H9 (cell line): ENCODE measurements at regions not wholly inside any gene's neighbourhood (a gene's known extent, or its start where the extent isn't known, plus 50 kb on each side); places are given as distances from the start of the nearest gene placed in this dataset.

Experiments used
- DNase-seq: peaks from one replicate; pipeline ENCODE4 v3.0.0-alpha.2; 2017
- H2AFZ ChIP-seq: one replicate; pipeline ENCODE4 v1.6.1; 2013; ENCODE audit warnings: mild to moderate bottlenecking, low read length, control low read depth, moderate library complexity
- H2AK5ac ChIP-seq: 2 replicates; pipeline ENCODE4 v1.6.1; 2013; ENCODE audit warnings: low read length, control low read depth, mixed read lengths; ENCODE audit not compliant: insufficient read length
- H2BK120ac ChIP-seq: one replicate; pipeline ENCODE4 v1.6.1; 2013; ENCODE audit warnings: low read depth, mild to moderate bottlenecking, low read length, control low read depth, inconsistent platforms; ENCODE audit not compliant: poor library complexity, severe bottlenecking
- H2BK12ac ChIP-seq: 2 replicates; pipeline ENCODE4 v1.6.1; 2013; ENCODE audit warnings: low read length, control low read depth, mixed read lengths, low read depth; ENCODE audit not compliant: insufficient read length
- H2BK15ac ChIP-seq: 2 replicates; pipeline ENCODE4 v1.6.1; 2013; ENCODE audit warnings: low read depth, low read length, control low read depth
- H2BK20ac ChIP-seq: one replicate; pipeline ENCODE4 v1.6.1; 2013; ENCODE audit warnings: low read depth, mild to moderate bottlenecking, low read length, control low read depth, inconsistent platforms; ENCODE audit not compliant: poor library complexity, severe bottlenecking
- H2BK5ac ChIP-seq: 2 replicates; pipeline ENCODE4 v1.6.1; 2013; ENCODE audit warnings: low read length, control low read depth, mixed read lengths; ENCODE audit not compliant: insufficient read length
- H3K14ac ChIP-seq: 2 replicates; pipeline ENCODE4 v1.6.1; 2013; ENCODE audit warnings: low read length, control low read depth; ENCODE audit not compliant: insufficient read depth
- H3K18ac ChIP-seq: 2 replicates; pipeline ENCODE4 v1.6.1; 2013; ENCODE audit warnings: low read depth, mild to moderate bottlenecking, mixed read lengths, low read length, control low read depth; ENCODE audit not compliant: insufficient read length
- H3K23ac ChIP-seq: 2 replicates; pipeline ENCODE4 v1.6.1; 2013; ENCODE audit warnings: low read length, control low read depth, mixed read lengths, low read depth; ENCODE audit not compliant: insufficient read length
- H3K23me2 ChIP-seq: 2 replicates; pipeline ENCODE4 v1.6.1; 2013; ENCODE audit warnings: low read depth, mild to moderate bottlenecking, mixed read lengths, low read length, control low read depth; ENCODE audit not compliant: insufficient read length, poor library complexity, severe bottlenecking
- H3K27ac ChIP-seq: 2 replicates; pipeline ENCODE4 v1.5.1; 2013; ENCODE audit warnings: low read length, control low read depth, mixed read lengths, low read depth; ENCODE audit not compliant: insufficient read length
- H3K27me3 ChIP-seq: 2 replicates; pipeline ENCODE4 v1.6.1; 2013; ENCODE audit warnings: low read length, control low read depth, inconsistent platforms; ENCODE audit not compliant: insufficient read depth
- H3K4ac ChIP-seq: 2 replicates; pipeline ENCODE4 v1.6.1; 2013; ENCODE audit warnings: low read depth, mild to moderate bottlenecking, control low read depth, inconsistent platforms, low read length, moderate library complexity
- H3K4me1 ChIP-seq: 2 replicates; pipeline ENCODE4 v1.6.1; 2013; ENCODE audit warnings: low read length, control low read depth, inconsistent platforms; ENCODE audit not compliant: insufficient read depth
- H3K4me2 ChIP-seq: 2 replicates; pipeline ENCODE4 v1.6.1; 2013; ENCODE audit warnings: low read length, control low read depth, mixed read lengths; ENCODE audit not compliant: insufficient read length, insufficient read depth
- H3K56ac ChIP-seq: 2 replicates; pipeline ENCODE4 v1.6.1; 2013; ENCODE audit warnings: low read depth, mild to moderate bottlenecking, mixed read lengths, low read length, control low read depth; ENCODE audit not compliant: insufficient read length
- H3K79me1 ChIP-seq: 2 replicates; pipeline ENCODE4 v1.6.1; 2013; ENCODE audit warnings: low read depth, mild to moderate bottlenecking, moderate library complexity, low read length, control low read depth, inconsistent platforms; ENCODE audit not compliant: insufficient read depth, poor library complexity, severe bottlenecking
- H3K79me2 ChIP-seq: 2 replicates; pipeline ENCODE4 v1.6.1; 2013; ENCODE audit warnings: low read length, control low read depth, inconsistent platforms; ENCODE audit not compliant: insufficient read depth
- H3K9ac ChIP-seq: 2 replicates; pipeline ENCODE4 v1.6.1; 2013; ENCODE audit warnings: low read length, control low read depth, mixed read lengths; ENCODE audit not compliant: insufficient read length; ENCODE audit errors: extremely low read depth
- H3K9me3 ChIP-seq: one replicate; pipeline ENCODE4 v1.6.1; 2013; ENCODE audit warnings: low read depth, low read length, inconsistent platforms; ENCODE audit not compliant: control insufficient read depth
- H3T11ph ChIP-seq: one replicate; pipeline ENCODE4 v1.6.1; 2013; ENCODE audit warnings: mild to moderate bottlenecking, low read length, control low read depth, inconsistent platforms
- H4K20me1 ChIP-seq: one replicate; pipeline ENCODE4 v1.6.1; 2013; ENCODE audit not compliant: control insufficient read depth, insufficient read length, insufficient read depth
- H4K5ac ChIP-seq: 2 replicates; pipeline ENCODE4 v1.6.1; 2013; ENCODE audit warnings: low read depth, mild to moderate bottlenecking, mixed read lengths, low read length, control low read depth; ENCODE audit not compliant: insufficient read length
- H4K8ac ChIP-seq: replicated peaks from 2 replicates; pipeline ENCODE4 v1.6.1; 2013; ENCODE audit warnings: low read length, control low read depth, mixed read lengths, low read depth; ENCODE audit not compliant: insufficient read length
- H4K91ac ChIP-seq: 2 replicates; pipeline ENCODE4 v1.6.1; 2013; ENCODE audit warnings: low read depth, mild to moderate bottlenecking, moderate library complexity, mixed read lengths, low read length, control low read depth; ENCODE audit not compliant: insufficient read length
- H3K27ac Mint-ChIP-seq, 3 experiments: 2 replicates in 2 of 3; 3 replicates in 1 of 3; pipeline ENCODE4 v1.8.0; 2020 to 2021; ENCODE audit warnings: mixed read lengths in 3 of 3, mild to moderate bottlenecking in 1 of 3, moderate library complexity in 1 of 3
- H3K27me3 Mint-ChIP-seq: 2 replicates; pipeline ENCODE4 v1.8.0; 2021; ENCODE audit warnings: low read depth, mild to moderate bottlenecking, moderate library complexity, mixed read lengths
- H3K36me3 Mint-ChIP-seq, 3 experiments: 2 replicates in 2 of 3; 3 replicates in 1 of 3; pipeline ENCODE4 v1.8.0; 2020 to 2021; ENCODE audit warnings: low read depth in 3 of 3, mixed read lengths in 3 of 3; ENCODE audit not compliant: insufficient read depth in 1 of 3
- H3K4me1 Mint-ChIP-seq, 2 experiments: 2 replicates each; pipeline ENCODE4 v1.8.0; 2020; ENCODE audit warnings: mixed read lengths in 2 of 2
- H3K4me3 Mint-ChIP-seq, 2 experiments: 2 replicates in 1 of 2; 3 replicates in 1 of 2; pipeline ENCODE4 v1.8.0; 2020 to 2021; ENCODE audit warnings: mild to moderate bottlenecking in 2 of 2, mixed read lengths in 2 of 2, moderate library complexity in 1 of 2
- H3K9me3 Mint-ChIP-seq, 2 experiments: 2 replicates in 1 of 2; 3 replicates in 1 of 2; pipeline ENCODE4 v1.8.0; 2020; ENCODE audit warnings: mild to moderate bottlenecking in 2 of 2, mixed read lengths in 2 of 2, moderate library complexity in 1 of 2
- WGBS: extraction: QIAGEN DNeasy Blood & Tissue Kit; methylation state at CpG from one replicate; pipeline ENCODE4 v1.1.7; 2013; ENCODE audit warnings: missing lambda C conversion rate, low lambda C conversion rate, mixed read lengths; ENCODE audit not compliant: insufficient read length; ENCODE audit errors: extremely low coverage; 5-methylcytosine and 5-hydroxymethylcytosine counted together
- TF ChIP-seq, protein P1 (sequence below): fragments of 200-600 bp; sonication (generic); conservative IDR thresholded peaks from 3 replicates; pipeline ENCODE4 v1.8.0; 2021; ENCODE audit warnings: antibody characterized with exemption, mild to moderate bottlenecking

DNA sequence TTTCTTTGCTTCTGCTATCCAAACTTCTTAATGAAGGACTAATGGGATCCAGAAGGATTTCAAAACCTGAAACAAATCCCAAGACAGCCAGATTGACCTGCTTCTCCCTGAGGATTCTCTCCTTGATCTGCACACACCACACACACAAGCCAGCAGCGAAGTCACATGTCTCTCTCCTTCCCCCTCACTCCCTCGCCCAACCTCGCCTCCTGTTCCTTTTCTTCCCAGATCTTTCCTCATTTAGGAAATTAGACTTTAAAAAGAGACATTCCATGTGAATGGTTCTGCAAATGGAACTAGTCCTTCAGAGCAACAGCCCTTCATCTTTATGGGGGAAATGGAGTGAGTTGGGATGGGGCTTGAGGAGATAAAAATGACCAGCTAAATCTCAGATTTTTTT lies 639.1 kb upstream of the SETBP1 start:
- Histone ChIP-seq H3K23ac (no peak overlapping the region), H2BK12ac (no peak overlapping the region), H3K27me3 (no peaks in the 10 kb centered on the region), H2BK20ac (no peak overlapping the region), H3K9ac (no peak overlapping the region), H3K9me3 (no peaks in the 10 kb centered on the region), H3K4me2 (peak overlapping the region; percentile 44), H3K79me1 (no peaks in the 10 kb centered on the region), H3K56ac (no peak overlapping the region), H3K18ac (no peak overlapping the region), H3K4ac (no peak overlapping the region), H4K5ac (no peak overlapping the region), H3K27ac (no peak overlapping the region), H3K4me1 (peaks cover 6% of the 10 kb centered on the region), H2AK5ac (no peak overlapping the region), H3K23me2 (no peaks in the 10 kb centered on the region), H3T11ph (no peak overlapping the region), H4K91ac (no peak overlapping the region), H3K79me2 (no peaks in the 10 kb centered on the region), H2BK15ac (no peak overlapping the region), H4K8ac (no peak overlapping the region), H3K14ac (no peak overlapping the region), H2BK120ac (no peak overlapping the region), H4K20me1 (no peaks in the 10 kb centered on the region), H2AFZ (no peak overlapping the region), H2BK5ac (no peak overlapping the region)
- H3K36me3 Mint-ChIP-seq = no peaks in the 10 kb centered on the region; a peak in 1 of 7 replicates
- H3K27ac Mint-ChIP-seq = peak overlapping the region; percentile 70 to 90 (median 74)
- TF ChIP-seq, protein P1, sequence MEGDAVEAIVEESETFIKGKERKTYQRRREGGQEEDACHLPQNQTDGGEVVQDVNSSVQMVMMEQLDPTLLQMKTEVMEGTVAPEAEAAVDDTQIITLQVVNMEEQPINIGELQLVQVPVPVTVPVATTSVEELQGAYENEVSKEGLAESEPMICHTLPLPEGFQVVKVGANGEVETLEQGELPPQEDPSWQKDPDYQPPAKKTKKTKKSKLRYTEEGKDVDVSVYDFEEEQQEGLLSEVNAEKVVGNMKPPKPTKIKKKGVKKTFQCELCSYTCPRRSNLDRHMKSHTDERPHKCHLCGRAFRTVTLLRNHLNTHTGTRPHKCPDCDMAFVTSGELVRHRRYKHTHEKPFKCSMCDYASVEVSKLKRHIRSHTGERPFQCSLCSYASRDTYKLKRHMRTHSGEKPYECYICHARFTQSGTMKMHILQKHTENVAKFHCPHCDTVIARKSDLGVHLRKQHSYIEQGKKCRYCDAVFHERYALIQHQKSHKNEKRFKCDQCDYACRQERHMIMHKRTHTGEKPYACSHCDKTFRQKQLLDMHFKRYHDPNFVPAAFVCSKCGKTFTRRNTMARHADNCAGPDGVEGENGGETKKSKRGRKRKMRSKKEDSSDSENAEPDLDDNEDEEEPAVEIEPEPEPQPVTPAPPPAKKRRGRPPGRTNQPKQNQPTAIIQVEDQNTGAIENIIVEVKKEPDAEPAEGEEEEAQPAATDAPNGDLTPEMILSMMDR = no peak
- peaks cover 14 to 18% of the 10 kb centered on the region in 2 experiments for H3K4me1 Mint-ChIP-seq
- H3K4me3 Mint-ChIP-seq = no peak overlapping the region; a peak in 1 of 5 replicates
- H3K27me3 Mint-ChIP-seq = no peaks in the 10 kb centered on the region
- WGBS = no CpG with 5 or more reads among the region's 3 CpGs
- H3K9me3 Mint-ChIP-seq = no peaks in the 10 kb centered on the region
- DNase-seq = no peak
